ENCODE measurements at regions not wholly inside any gene's neighbourhood (a gene's known extent, or its start where the extent isn't known, plus 50 kb on each side); places are given as distances from the start of the nearest gene placed in this dataset.

DNA sequence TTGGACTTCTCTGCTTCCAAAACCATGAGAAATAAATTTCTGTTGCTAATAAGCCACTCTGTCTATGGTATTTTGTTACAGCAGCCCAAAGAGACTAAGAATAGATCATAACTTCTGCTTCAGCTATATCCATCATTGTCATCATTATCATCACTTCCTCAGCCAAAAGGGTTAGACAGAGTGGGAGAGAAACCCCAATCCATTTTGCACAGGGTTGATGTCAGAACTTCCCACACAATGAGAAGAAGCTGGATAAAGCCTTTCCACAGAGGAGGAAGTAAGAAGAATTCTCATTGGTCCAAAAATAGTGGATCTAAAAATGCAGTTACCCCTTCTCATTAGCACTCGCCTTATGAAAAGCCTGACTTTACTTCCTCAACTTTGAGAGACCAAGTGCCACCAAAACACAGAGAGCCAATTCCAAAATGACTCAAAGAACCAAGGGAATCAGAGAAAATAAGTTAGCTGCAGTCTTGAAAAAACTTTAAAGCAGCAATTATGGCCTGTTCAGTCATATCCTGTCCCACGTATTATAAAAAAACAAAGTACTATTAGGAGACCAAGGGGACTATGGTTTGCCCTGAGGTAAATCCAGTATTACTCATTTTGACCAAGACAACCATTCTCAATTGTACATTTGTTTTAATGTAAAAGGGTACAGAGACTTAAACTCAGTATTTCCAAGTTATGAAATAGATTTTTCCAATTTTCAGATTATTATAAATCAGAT is 80.2 kb downstream of the WNT5A start:
- intact Hi-C loops (cut with DNase I), result no loop called here
- Histone ChIP-seq H3K4me3 (no peak overlapping the region), H3K4me1 (no peaks in the 10 kb centered on the region), H3K36me3 (no peaks in the 10 kb centered on the region), H3K27me3 (no peaks in the 10 kb centered on the region), H3K9me3 (no peaks in the 10 kb centered on the region), H3K27ac (no peak overlapping the region)
- ATAC-seq (no peak), DNase-seq (no peak)
- TF ChIP-seq, protein P1, sequence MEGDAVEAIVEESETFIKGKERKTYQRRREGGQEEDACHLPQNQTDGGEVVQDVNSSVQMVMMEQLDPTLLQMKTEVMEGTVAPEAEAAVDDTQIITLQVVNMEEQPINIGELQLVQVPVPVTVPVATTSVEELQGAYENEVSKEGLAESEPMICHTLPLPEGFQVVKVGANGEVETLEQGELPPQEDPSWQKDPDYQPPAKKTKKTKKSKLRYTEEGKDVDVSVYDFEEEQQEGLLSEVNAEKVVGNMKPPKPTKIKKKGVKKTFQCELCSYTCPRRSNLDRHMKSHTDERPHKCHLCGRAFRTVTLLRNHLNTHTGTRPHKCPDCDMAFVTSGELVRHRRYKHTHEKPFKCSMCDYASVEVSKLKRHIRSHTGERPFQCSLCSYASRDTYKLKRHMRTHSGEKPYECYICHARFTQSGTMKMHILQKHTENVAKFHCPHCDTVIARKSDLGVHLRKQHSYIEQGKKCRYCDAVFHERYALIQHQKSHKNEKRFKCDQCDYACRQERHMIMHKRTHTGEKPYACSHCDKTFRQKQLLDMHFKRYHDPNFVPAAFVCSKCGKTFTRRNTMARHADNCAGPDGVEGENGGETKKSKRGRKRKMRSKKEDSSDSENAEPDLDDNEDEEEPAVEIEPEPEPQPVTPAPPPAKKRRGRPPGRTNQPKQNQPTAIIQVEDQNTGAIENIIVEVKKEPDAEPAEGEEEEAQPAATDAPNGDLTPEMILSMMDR (IDR thresholded peaks at IDR 0.05), result no peak

DNA sequence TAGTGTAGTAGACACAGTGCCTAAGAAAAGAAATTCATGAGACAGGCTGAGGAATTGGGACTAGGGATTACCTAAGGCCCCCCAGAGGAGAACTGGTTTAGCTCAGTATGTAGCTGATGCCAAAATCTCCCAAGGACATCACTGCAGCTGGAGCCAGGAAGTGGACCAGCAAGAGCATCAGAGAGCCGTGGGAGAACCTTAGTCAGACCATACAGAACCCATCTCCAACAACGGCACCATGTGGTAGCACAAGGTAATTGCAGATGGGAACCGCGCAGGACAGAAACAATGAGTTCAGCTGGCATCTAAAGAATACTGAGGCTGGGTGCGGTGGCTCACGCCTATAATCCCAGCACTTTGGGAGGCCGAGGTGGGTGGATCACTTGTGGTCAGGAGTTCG is 81.7 kb downstream of the WNT5A start:
- no peaks in the 10 kb centered on the region for H3K9me3 ChIP-seq
- H3K27me3 ChIP-seq, result no peaks in the 10 kb centered on the region
- ATAC-seq (peak; percentile 59), DNase-seq (no peak)
- TF ChIP-seq, protein P1 (IDR thresholded peaks at IDR 0.05), result peak; percentile 22
- intact Hi-C loops (cut with DNase I), result no loop called here
- no peaks in the 10 kb centered on the region for H3K36me3 ChIP-seq
- no peaks in the 10 kb centered on the region for H3K4me1 ChIP-seq
- no peak overlapping the region for H3K4me3 ChIP-seq
- no peak overlapping the region for H3K27ac ChIP-seq

DNA sequence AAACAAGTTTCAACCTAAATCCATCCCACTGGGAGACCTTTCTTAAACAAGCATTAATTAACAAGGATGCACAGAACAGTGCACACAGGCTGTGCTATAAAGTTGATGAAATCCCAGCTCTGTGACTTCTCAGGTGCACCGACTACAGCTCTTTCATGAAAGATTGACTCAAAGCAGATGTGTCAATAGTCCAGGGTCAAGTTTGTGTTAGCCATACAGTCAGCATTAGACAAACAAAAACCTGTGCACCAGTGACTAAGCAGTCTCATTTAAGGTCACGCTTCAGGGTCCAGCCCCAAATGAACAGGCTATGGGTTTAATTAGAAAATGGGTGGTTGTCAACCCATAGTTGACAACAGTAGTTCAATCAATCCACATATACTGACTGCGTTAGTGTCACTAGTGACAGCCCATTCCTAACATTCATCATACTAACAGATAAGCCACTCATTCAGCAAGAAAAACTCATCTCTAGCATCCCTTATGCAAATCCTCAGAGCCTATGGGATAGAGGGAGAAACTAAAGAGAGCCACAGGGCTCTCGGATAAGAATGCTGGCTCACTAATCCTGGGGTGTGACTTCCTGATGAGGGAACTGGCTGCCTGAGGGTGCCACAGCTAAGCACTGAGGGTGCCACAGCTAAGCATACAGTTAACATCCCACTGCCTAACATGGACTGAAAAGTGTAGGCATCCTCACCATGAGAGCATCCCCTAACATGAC is 84.1 kb downstream of the WNT5A start:
- no peak for ATAC-seq

GRCh38 chr3:55380561-55380960 is 106.5 kb downstream of the WNT5A start:
- no peaks in the 10 kb centered on the region for H3K27me3 ChIP-seq
- H3K27ac ChIP-seq, result no peak overlapping the region
- H3K4me3 ChIP-seq, result no peak overlapping the region
- DNase-seq, result no peak
- no peak for ATAC-seq
- no peaks in the 10 kb centered on the region for H3K9me3 ChIP-seq
- intact Hi-C loops (cut with DNase I), result no loop called here
- TF ChIP-seq, protein P1 (IDR thresholded peaks at IDR 0.05), result no peak
- no peaks in the 10 kb centered on the region for H3K4me1 ChIP-seq
- H3K36me3 ChIP-seq, result no peaks in the 10 kb centered on the region

More for the DNA sequence above, 84.1 kb downstream of the WNT5A start:
- H3K4me3 ChIP-seq, result no peak overlapping the region
- H3K27ac ChIP-seq, result no peak overlapping the region
- TF ChIP-seq, protein P1 (IDR thresholded peaks at IDR 0.05), result no peak
- DNase-seq, result no peak
- no peaks in the 10 kb centered on the region for H3K9me3 ChIP-seq
- H3K36me3 ChIP-seq, result no peaks in the 10 kb centered on the region
- no peaks in the 10 kb centered on the region for H3K27me3 ChIP-seq
- no peaks in the 10 kb centered on the region for H3K4me1 ChIP-seq
- intact Hi-C loops (cut with DNase I), result no loop called here

GRCh38 chr3:55376753-55377347 is 110.3 kb downstream of the WNT5A start:
- Histone ChIP-seq H3K27ac (no peak overlapping the region), H3K27me3 (no peaks in the 10 kb centered on the region), H3K36me3 (no peaks in the 10 kb centered on the region), H3K9me3 (no peaks in the 10 kb centered on the region), H3K4me3 (no peak overlapping the region), H3K4me1 (no peaks in the 10 kb centered on the region)
- ATAC-seq, result no peak
- intact Hi-C loops (cut with DNase I), result no loop called here
- TF ChIP-seq, protein P1 (IDR thresholded peaks at IDR 0.05), result no peak
- no peak for DNase-seq

Measured in upper lobe of right lung (tissue), 1 donor.